Ishikawa (cell line): ENCODE measurements at regions not wholly inside any gene's neighbourhood (a gene's known extent, or its start where the extent isn't known, plus 50 kb on each side); places are given as distances from the start of the nearest gene placed in this dataset.

Experiments
- CEBPB ChIP-seq: IDR thresholded peaks from 2 replicates; pipeline ENCODE4 v1.6.1; 2012
- CREB1 ChIP-seq: IDR thresholded peaks from 2 replicates; pipeline ENCODE4 v1.6.1; 2012; ENCODE audit warnings: low read depth
- EGR1 ChIP-seq: IDR thresholded peaks from 2 replicates; pipeline ENCODE4 v1.6.1; 2012
- EP300 ChIP-seq: IDR thresholded peaks from 2 replicates; pipeline ENCODE4 v1.6.1; 2012; ENCODE audit warnings: borderline replicate concordance
- FOXM1 ChIP-seq: IDR thresholded peaks from 2 replicates; pipeline ENCODE4 v1.6.1; 2012; ENCODE audit warnings: low read depth, borderline replicate concordance
- MAX ChIP-seq: IDR thresholded peaks from 2 replicates; pipeline ENCODE4 v1.6.1; 2012
- NFIC ChIP-seq: IDR thresholded peaks from 2 replicates; pipeline ENCODE4 v1.6.1; 2012
- RAD21 ChIP-seq: IDR thresholded peaks from 2 replicates; pipeline ENCODE4 v1.6.1; 2012; ENCODE audit warnings: low read depth
- REST ChIP-seq: IDR thresholded peaks from 2 replicates; pipeline ENCODE4 v1.6.1; 2012; ENCODE audit warnings: low read depth, mild to moderate bottlenecking
- TAF1 ChIP-seq: IDR thresholded peaks from 2 replicates; pipeline ENCODE4 v1.6.1; 2012; ENCODE audit warnings: low read depth, mild to moderate bottlenecking
- TCF12 ChIP-seq: IDR thresholded peaks from 2 replicates; pipeline ENCODE4 v1.6.1; 2012; ENCODE audit warnings: low read depth
- YY1 ChIP-seq: IDR thresholded peaks from 2 replicates; pipeline ENCODE4 v1.6.1; 2012; ENCODE audit warnings: low read depth
- ZBTB7A ChIP-seq: IDR thresholded peaks from 2 replicates; pipeline ENCODE4 v1.6.1; 2012; ENCODE audit warnings: low read depth

- TF ChIP-seq CREB1: no peak
- TF ChIP-seq REST: no peak
- no peak for TF ChIP-seq MAX
- TF ChIP-seq ZBTB7A: no peak
- TF ChIP-seq NFIC: no peak
- TF ChIP-seq FOXM1: no peak
- TF ChIP-seq TAF1: no peak
- no peak for TF ChIP-seq EP300
- no peak for TF ChIP-seq TCF12
- TF ChIP-seq YY1: no peak
- TF ChIP-seq RAD21: no peak
- no peak for TF ChIP-seq CEBPB
- no peak for TF ChIP-seq EGR1
Observed at GRCh38 chr2:16330982-16331381, 334.7 kb downstream of the CYRIA start.
